IMR-90 (cell line): ENCODE measurements at regions not wholly inside any gene's neighbourhood (a gene's known extent, or its start where the extent isn't known, plus 50 kb on each side); places are given as distances from the start of the nearest gene placed in this dataset.
A peak's percentile ranks its signal among the peaks of the same experiment; 100 is the strongest.

ENCODE experiments used
- ATAC-seq: fragments of 200-7000 bp; cut with Tn5 transposase; 2 replicates; pipeline ENCODE4 v1.9.1; 2020; ENCODE audit warnings: low read depth, mild to moderate bottlenecking, moderate library complexity
- BruUV-seq: library from RNA; stranded (reverse); fragments of 400-500 nt; replicated peaks from 2 replicates; lab custom pipeline; 2021; lab: Mats Ljungman, UMichigan
- CTCF ChIA-PET: fragments of 300-600 bp; formaldehyde crosslinking; extraction: SDS; loops from one replicate; lab custom pipeline; 2021; ENCODE audit warnings: antibody characterized with exemption; lab: Yijun Ruan, JAX
- POLR2A ChIA-PET: fragments of 300-600 bp; sonication (Branson Sonifier 250); formaldehyde crosslinking; loops from one replicate; lab custom pipeline; 2022; ENCODE audit warnings: antibody characterized with exemption; ENCODE audit not compliant: unreplicated experiment; lab: Charles Lee
- DNase-seq: peaks from one replicate; pipeline ENCODE4 v3.0.0; 2013
- H2AFZ ChIP-seq: replicated peaks from 2 replicates; pipeline ENCODE3; 2013; ENCODE audit warnings: low read length, mild to moderate bottlenecking; ENCODE audit not compliant: poor library complexity
- H2AK5ac ChIP-seq: 2 replicates; pipeline ENCODE4 v1.6.1; 2013; ENCODE audit warnings: low read depth, low read length, inconsistent platforms
- H2AK9ac ChIP-seq: replicated peaks from 2 replicates; pipeline ENCODE3; 2013; ENCODE audit warnings: mild to moderate bottlenecking, low read depth, low read length, moderate library complexity; ENCODE audit not compliant: poor library complexity
- H2BK120ac ChIP-seq: 2 replicates; pipeline ENCODE4 v1.6.1; 2013; ENCODE audit warnings: low read depth, low read length, inconsistent platforms
- H2BK15ac ChIP-seq: 3 replicates; pipeline ENCODE4 v1.6.1; 2013; ENCODE audit warnings: low read depth, low read length, inconsistent platforms
- H2BK20ac ChIP-seq: 2 replicates; pipeline ENCODE4 v1.6.1; 2013; ENCODE audit warnings: low read depth, mild to moderate bottlenecking, inconsistent platforms, low read length, moderate library complexity
- H2BK5ac ChIP-seq: 2 replicates; pipeline ENCODE4 v1.6.1; 2013; ENCODE audit warnings: mild to moderate bottlenecking, low read depth, low read length, inconsistent platforms; ENCODE audit not compliant: poor library complexity, severe bottlenecking
- H3K14ac ChIP-seq: replicated peaks from 2 replicates; pipeline ENCODE4 v1.6.1; 2013; ENCODE audit warnings: low read depth, low read length, inconsistent platforms
- H3K18ac ChIP-seq: 2 replicates; pipeline ENCODE4 v1.6.1; 2013; ENCODE audit warnings: low read depth, low read length, control low read depth
- H3K23ac ChIP-seq: 2 replicates; pipeline ENCODE4 v1.6.1; 2013; ENCODE audit warnings: low read depth, low read length, inconsistent platforms
- H3K27ac ChIP-seq: 2 replicates; pipeline ENCODE4 v1.5.1; 2013; ENCODE audit warnings: mild to moderate bottlenecking, control low read depth, low read length; ENCODE audit not compliant: insufficient read depth
- H3K27me3 ChIP-seq: 2 replicates; pipeline ENCODE4 v1.6.1; 2013; ENCODE audit warnings: low read length; ENCODE audit not compliant: control insufficient read depth, insufficient read depth
- H3K36me3 ChIP-seq: 2 replicates; pipeline ENCODE4 v1.6.1; 2013; ENCODE audit warnings: low read length, mixed read lengths; ENCODE audit not compliant: control insufficient read depth, insufficient read depth
- H3K4ac ChIP-seq: 2 replicates; pipeline ENCODE4 v1.6.1; 2013; ENCODE audit warnings: low read depth, low read length, inconsistent platforms
- H3K4me1 ChIP-seq: 2 replicates; pipeline ENCODE4 v1.6.1; 2013; ENCODE audit warnings: low read length, mixed read lengths; ENCODE audit not compliant: control insufficient read depth, insufficient read depth
- H3K4me2 ChIP-seq: 2 replicates; pipeline ENCODE4 v1.6.1; 2013; ENCODE audit warnings: low read depth, mild to moderate bottlenecking, control low read depth, low read length, moderate library complexity
- H3K4me3 ChIP-seq: 2 replicates; pipeline ENCODE4 v1.5.1; 2013; ENCODE audit warnings: low read depth, mild to moderate bottlenecking, control low read depth, low read length, moderate library complexity; ENCODE audit not compliant: insufficient read depth
- H3K56ac ChIP-seq: 2 replicates; pipeline ENCODE4 v1.6.1; 2013; ENCODE audit warnings: low read length, inconsistent platforms; ENCODE audit not compliant: insufficient read depth; ENCODE audit errors: extremely low read depth
- H3K79me1 ChIP-seq, 2 experiments: 2 replicates each; pipeline ENCODE4 v1.6.1; 2013; ENCODE audit warnings: low read length in 2 of 2, inconsistent platforms in 1 of 2, low read depth in 1 of 2
- H3K9ac ChIP-seq: 2 replicates; pipeline ENCODE4 v1.6.1; 2013; ENCODE audit warnings: low read depth, low read length, control low read depth
- H3K9me1 ChIP-seq: 2 replicates; pipeline ENCODE4 v1.6.1; 2013; ENCODE audit warnings: low read length, inconsistent platforms; ENCODE audit not compliant: insufficient read depth
- H3K9me3 ChIP-seq: 2 replicates; pipeline ENCODE4 v1.6.1; 2013; ENCODE audit warnings: low read length; ENCODE audit not compliant: control insufficient read depth, insufficient read depth
- H4K20me1 ChIP-seq: 2 replicates; pipeline ENCODE4 v1.6.1; 2013; ENCODE audit warnings: low read length, inconsistent platforms; ENCODE audit not compliant: insufficient read depth
- H4K5ac ChIP-seq: 2 replicates; pipeline ENCODE4 v1.6.1; 2013; ENCODE audit warnings: mild to moderate bottlenecking, low read depth, low read length, control low read depth
- H4K8ac ChIP-seq, 2 experiments: 2 replicates each; pipeline ENCODE4 v1.6.1; 2013; ENCODE audit warnings: low read depth in 2 of 2, low read length in 2 of 2, control low read depth in 1 of 2, inconsistent platforms in 1 of 2
- H4K91ac ChIP-seq: 2 replicates; pipeline ENCODE4 v1.6.1; 2013; ENCODE audit warnings: low read depth, low read length, inconsistent platforms; ENCODE audit not compliant: insufficient read depth
- BHLHE40 ChIP-seq: fragments of 150-350 bp; IDR thresholded peaks from 2 replicates; pipeline ENCODE4 v1.6.1; 2016; ENCODE audit warnings: mild to moderate bottlenecking, low read depth, low read length
- CEBPB ChIP-seq: IDR thresholded peaks from 2 replicates; pipeline ENCODE4 v1.6.1; 2012; ENCODE audit warnings: low read depth, low read length, improper control_type of control experiment
- CHD1 ChIP-seq: IDR thresholded peaks from 2 replicates; pipeline ENCODE4 v1.6.1; 2012; ENCODE audit warnings: low read depth, low read length, improper control_type of control experiment
- CTCF ChIP-seq: conservative IDR thresholded peaks from 2 replicates; pipeline ENCODE4 v1.5.1; 2012; ENCODE audit warnings: mild to moderate bottlenecking, low read depth, low read length, improper control_type of control experiment
- MAZ ChIP-seq: IDR thresholded peaks from 2 replicates; pipeline ENCODE4 v1.6.1; 2012; ENCODE audit warnings: low read depth, mild to moderate bottlenecking, low read length, improper control_type of control experiment, moderate library complexity, borderline replicate concordance
- NFE2L2 ChIP-seq: fragments of 150-350 bp; IDR thresholded peaks from 2 replicates; pipeline ENCODE4 v1.6.1; 2016; ENCODE audit warnings: low read depth, mild to moderate bottlenecking, low read length
- POLR2A ChIP-seq: IDR thresholded peaks from 2 replicates; pipeline ENCODE4 v1.6.1; 2012; ENCODE audit warnings: mild to moderate bottlenecking, low read depth, low read length
- RAD21 ChIP-seq: IDR thresholded peaks from 2 replicates; pipeline ENCODE4 v1.6.1; 2012; ENCODE audit warnings: low read length, improper control_type of control experiment
- RCOR1 ChIP-seq: IDR thresholded peaks from 2 replicates; pipeline ENCODE4 v1.6.1; 2012; ENCODE audit warnings: mild to moderate bottlenecking, low read length, improper control_type of control experiment; ENCODE audit not compliant: insufficient replicate concordance
- SMC3 ChIP-seq: fragments of 150-350 bp; IDR thresholded peaks from 2 replicates; pipeline ENCODE4 v1.6.1; 2016; ENCODE audit warnings: low read depth, mild to moderate bottlenecking, antibody characterized with exemption, low read length, moderate library complexity
- USF2 ChIP-seq: fragments of 150-350 bp; IDR thresholded peaks from 2 replicates; pipeline ENCODE4 v1.6.1; 2017; ENCODE audit warnings: mild to moderate bottlenecking, antibody characterized with exemption, low read length, low read depth
- WGBS, 2 experiments: methylation state at CpG; one replicate each; pipeline versions ENCODE4 v1.1.5 to v1.1.7; 2013; ENCODE audit warnings: missing lambda C conversion rate in 2 of 2; ENCODE audit not compliant: insufficient read length in 1 of 2; ENCODE audit errors: extremely low coverage in 2 of 2; 5-methylcytosine and 5-hydroxymethylcytosine counted together
- dilution Hi-C: fragments of 300-500 bp; cut with HindIII; formaldehyde crosslinking; loops from one replicate; pipeline ENCODE4 v1.14.3; 2018; ENCODE audit warnings: low sequenced_read_pairs; ENCODE audit not compliant: unreplicated experiment
- in situ Hi-C: fragments of 300-500 bp; cut with MboI; formaldehyde crosslinking; loops from 3 replicates; pipeline ENCODE4 v1.14.3; 2019; ENCODE audit warnings: low sequenced_read_pairs, inconsistent platforms, mixed read lengths
- intact Hi-C: fragments of 100-400 bp; cut with micrococcal nuclease; formaldehyde crosslinking; loops from 2 replicates; pipeline ENCODE4 v1.10.0; 2022

GRCh38 chr1:209397371-209397770, 186.1 kb upstream of the CAMK1G start:
- ATAC-seq: no peak

More at GRCh38 chr1:209397371-209397770, 186.1 kb upstream of the CAMK1G start:
- no TSS peak for BruUV-seq
- Histone ChIP-seq H2AFZ (no peak overlapping the region), H3K14ac (no peak overlapping the region), H3K23ac (no peak overlapping the region), H3K4me3 (no peak overlapping the region), H3K9ac (no peak overlapping the region), H3K27me3 (no peaks in the 10 kb centered on the region), H2AK5ac (no peak overlapping the region), H4K5ac (no peak overlapping the region), H4K20me1 (no peaks in the 10 kb centered on the region), H3K18ac (no peak overlapping the region), H3K9me1 (peaks cover 5% of the 10 kb centered on the region), H2AK9ac (no peak overlapping the region), H3K27ac (no peak overlapping the region), H3K36me3 (no peaks in the 10 kb centered on the region), H3K79me1 (no peaks in the 10 kb centered on the region), H2BK120ac (no peak overlapping the region), H2BK15ac (no peak overlapping the region), H3K56ac (no peak overlapping the region), H4K8ac (no peak overlapping the region), H3K4me2 (no peak overlapping the region), H4K91ac (no peak overlapping the region), H2BK5ac (no peak overlapping the region), H3K4me1 (peaks cover 10% of the 10 kb centered on the region), H3K9me3 (no peaks in the 10 kb centered on the region), H3K4ac (no peak overlapping the region), H2BK20ac (no peak overlapping the region)
- whole genome bisulfite sequencing, 2 experiments: 60% methylated on average over 1 of the region's 6 CpGs; no CpG with 5 or more reads in 1 of the 2 experiments
- intact Hi-C loops (no loop called here), dilution Hi-C loops (no loop called here), in situ Hi-C loops (no loop called here)
- TF ChIP-seq NFE2L2 (no peak), POLR2A (no peak), BHLHE40 (no peak), CHD1 (no peak), SMC3 (no peak), RCOR1 (no peak), RAD21 (no peak), CEBPB (no peak), MAZ (no peak), USF2 (no peak), CTCF (no peak)
- DNase-seq: peak; percentile 21
- CTCF ChIA-PET: no interaction called here
- POLR2A ChIA-PET: no interaction called here
